GM04504 (cell line): ENCODE measurements at regions not wholly inside any gene's neighbourhood (a gene's known extent, or its start where the extent isn't known, plus 50 kb on each side); places are given as distances from the start of the nearest gene placed in this dataset.

Source experiments
- DNase-seq: peaks from one replicate; pipeline ENCODE4 v3.0.0-alpha.2; 2012; ENCODE audit warnings: low read depth

DNA sequence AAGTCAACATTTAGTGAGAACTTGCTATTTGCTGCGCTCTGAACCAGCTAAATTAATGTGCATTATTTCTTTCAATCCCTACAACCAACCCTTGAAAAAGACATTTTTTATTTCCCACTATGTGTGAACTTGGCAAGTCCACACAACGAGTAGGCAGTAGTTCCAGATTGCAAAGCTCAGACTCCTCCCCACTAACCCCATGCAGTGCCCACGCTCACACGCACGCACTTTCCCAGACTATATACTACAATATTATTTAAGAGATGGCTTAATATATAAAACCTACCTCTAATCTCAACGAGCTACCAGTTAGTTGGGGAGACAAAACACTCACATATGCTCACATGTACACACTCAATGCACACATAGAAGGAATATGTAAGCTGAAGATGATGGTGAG is 671.2 kb downstream of the LMO4 start:
- DNase-seq: no peak

DNA sequence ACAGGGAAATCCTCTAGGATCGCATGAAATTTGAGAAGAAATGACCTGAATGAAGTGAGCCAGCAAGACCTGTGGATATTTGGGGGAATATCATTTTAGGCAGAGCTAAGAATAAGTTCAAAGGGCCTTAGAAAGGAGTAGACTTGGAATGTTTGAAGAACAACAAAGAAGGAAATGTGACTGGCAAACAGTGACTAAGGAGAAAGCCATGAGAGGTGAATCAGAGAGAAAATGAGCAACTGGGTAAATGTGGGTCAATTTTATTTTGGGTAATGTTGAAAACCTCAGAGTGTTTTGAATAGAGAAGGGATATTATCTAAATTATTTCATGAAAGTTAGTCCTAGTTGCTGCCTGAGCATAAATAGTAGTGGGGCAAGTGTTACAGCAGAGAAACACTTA is 672.8 kb downstream of the LMO4 start:
- peak; percentile 3 for DNase-seq

DNA sequence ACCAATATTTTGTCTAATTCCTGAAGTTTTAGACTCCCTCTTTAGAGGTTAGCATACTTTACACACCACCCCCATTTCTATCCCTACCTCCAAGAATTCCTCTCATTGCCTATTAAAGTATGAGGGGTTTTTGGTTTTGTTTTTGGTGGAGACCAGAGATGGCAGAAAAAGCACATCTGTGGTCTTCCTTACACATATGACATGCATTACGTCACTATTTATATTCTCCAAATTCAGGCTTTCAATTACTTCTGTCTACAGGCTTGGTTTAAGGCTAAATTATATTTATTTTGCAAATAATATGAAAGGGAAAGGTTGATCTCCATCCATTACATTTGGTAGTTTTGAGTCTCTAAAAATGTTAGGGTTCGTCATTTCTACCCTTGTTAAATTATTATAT is 674.6 kb downstream of the LMO4 start:
- no peak for DNase-seq

DNA sequence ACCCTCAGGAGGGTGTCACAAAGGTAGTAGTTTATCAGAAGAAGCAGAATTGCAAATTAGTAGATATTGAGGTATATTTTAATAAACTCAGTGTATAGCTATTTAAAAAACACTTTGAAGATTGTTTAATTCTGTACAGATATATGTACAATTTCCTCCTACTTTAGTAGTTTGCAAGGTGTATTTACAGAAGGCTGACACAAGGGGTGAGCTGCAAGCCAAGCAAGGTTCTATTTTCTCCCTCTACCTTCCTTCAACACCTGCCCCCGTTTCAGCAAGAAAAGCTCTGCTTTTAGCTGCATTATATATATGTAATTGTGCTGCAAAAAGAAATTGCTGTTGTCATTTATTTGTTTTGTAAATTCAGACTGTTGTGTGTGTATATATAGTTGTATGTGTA is 674.2 kb upstream of the PKN2 start:
- DNase-seq: no peak

DNA sequence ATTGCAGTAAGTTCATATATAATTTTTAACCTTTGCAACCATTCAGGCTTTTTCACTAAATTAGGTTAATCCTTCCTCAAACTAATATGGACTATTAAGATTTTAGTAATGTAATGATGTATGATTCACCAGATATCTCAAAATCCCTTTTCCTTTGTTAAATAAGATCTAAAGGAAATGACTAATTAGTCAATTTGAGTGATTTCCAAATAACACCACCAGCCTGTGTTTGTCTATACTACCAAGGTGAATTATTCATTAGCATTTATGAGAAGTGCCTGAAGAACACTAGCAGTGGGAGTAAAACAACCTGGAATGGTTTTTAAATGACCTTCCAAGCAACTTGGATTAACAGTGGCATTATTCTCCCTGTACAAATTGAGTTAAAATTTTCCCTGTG is 670.6 kb upstream of the PKN2 start:
- DNase-seq: no peak

DNA sequence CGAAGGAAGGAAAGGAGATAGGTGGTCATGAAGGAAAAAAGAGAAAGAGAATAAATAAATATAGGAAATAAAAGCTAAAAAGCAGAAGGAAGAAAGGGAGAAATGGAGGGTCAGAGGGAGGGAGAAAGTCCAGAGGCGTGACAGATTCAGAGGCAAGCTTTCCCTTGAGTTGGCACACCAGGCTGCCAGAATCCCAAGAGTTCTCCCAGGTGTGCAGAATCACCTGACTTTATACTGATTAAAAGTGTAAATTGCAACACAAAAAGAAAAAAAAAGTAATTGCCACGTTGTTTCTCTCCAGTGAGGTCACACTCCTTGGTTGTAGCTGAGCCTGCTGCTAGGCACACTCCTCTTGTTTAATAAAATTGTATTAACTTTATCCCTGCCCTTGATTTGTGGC is 669.9 kb upstream of the PKN2 start:
- DNase-seq: no peak

DNA sequence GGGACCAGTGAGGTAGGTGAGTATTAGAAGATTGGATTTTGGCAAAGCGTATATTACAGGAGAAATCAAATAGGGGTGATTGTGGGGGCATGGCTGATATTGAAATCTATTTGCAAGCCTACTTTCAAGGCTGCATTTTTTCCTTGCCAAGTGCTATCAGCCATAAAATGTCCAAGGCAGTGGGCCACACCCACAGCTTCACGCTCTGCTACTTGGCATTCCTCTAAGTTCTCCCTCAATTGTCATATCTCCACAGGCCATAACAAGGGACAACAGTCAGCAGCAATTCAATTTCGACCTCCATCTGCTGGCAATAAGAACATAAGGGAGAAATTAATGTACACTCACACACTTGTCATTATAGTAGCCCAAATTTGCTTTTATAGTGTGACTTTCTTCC is 667.1 kb upstream of the PKN2 start:
- no peak for DNase-seq

DNA sequence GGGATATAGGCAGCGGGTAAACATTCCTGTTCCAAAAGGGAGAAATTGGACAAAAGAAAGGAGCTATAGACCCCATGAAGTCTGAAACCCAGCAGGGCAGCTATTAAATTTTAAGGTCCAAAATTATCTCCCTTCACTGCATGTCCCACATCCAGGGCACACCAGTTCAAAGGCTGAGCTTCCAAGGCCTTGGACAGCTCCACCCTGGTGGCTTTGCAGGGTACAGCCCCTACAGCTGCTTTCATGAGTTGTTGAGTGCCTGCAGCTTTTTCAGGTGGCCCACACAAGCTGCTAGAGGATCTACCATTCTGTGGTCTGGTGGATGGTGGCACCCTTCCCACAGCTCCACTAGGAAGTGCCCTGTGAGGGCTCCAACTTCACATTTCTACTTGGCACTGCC is 662.5 kb upstream of the PKN2 start:
- no peak for DNase-seq

DNA sequence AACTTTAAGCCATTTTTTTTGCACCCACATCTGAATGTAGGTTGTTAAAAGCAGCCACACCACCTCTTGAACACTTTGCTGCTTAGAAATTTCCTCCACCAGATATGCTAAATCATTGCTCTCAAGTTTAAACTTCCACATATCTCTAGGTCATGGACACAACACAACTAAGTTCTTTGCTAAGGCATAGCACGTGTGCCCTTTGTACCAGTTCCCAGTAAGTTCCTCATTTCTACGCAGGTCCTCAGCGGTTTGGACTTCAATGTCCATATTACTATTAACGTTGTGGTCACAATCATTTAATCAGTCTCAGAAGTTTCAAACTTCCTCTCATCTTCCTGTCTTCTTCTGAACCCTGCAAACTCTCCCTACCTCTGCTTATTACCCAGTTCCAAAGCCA is 661.6 kb upstream of the PKN2 start:
- DNase-seq: no peak

DNA sequence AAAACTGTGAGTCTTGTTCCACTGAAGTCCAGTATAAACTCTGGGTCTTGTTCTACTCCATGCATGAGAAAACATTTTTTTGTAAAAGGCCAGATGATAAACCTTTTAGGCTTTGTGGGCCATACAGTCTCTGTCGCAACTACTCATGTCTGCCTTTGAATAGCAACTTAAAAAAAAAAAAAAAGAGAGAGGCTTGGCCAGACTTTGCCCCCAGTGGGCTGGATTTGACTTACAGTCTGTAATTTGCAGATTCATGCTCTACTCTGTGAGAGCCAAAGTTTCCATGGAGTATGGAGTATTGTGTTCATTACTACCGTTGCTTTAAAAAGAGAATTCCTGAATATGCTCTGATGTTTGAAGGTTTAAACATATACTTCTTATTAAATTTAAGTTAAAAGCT is 654.9 kb upstream of the PKN2 start:
- DNase-seq: no peak

DNA sequence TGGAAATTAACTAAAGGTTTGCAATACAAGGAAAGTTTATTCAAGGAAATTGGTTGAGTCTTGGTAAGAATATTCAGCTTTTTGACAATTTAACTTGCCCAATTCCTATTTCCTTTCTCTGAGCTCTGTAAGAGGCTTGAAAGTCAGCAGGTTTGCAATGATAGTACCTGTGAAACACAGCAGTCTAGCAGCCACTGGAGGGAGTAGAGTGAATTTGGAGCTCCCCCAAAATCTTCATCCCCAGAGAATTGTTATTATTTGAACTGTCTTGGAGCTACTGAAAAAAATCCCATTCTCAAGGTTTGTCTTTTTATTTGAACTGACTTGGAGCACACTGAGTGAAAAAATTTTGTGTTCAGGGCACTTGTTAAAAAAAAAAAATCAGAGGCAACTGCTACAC is 654.2 kb upstream of the PKN2 start:
- no peak for DNase-seq

DNA sequence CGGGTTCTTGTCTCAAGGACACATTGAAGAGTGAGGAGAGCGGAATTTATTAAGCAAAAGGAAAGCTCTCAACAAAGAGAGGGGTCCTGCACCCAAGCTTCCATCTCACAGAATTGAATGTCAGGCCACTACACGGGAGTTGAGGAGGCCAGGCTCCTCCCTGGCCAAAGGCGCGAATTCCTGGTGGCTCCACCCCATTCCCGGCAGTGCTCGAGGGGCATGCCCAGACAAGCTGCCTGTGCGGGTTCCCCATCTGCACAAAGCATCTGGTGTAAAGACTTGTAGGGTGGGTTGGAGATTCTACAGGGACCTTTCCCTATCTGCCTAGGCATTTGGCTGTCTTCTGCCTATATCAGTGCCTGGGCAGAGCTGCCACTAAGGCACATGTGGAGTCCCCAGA is 648.5 kb upstream of the PKN2 start:
- DNase-seq: no peak

DNA sequence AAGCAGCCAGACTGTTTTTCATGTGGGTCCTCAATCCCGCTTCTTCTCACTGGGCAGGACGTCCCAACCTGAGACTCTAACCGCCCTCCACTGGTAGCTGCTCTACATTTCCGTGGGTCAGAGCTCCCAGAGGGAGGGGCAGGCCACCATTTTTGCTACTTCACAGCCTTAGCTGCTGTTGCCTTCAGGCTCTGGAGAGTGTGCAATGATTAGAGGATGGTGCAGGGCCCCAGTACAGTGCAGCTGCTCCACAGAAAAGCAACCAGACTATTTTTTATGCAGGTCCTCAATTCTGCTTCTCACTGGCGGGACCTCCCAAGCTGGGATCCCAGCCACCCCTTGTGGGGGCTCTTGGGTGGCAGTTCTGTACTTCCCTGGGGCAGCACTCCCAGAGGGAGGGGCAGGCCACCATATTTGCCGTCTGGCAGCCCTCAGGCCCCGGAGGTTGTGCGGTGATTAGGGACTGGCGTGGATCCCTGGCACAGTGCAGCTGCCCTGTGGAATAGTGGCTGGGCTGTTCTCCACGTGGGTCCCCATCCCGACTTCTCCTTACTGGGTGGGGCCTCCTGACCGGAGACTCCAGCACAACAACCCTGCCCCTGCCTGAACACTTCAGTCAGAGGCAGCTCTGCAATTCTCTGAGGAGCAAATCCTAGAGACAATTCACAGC is 647.6 kb upstream of the PKN2 start:
- no peak for DNase-seq

DNA sequence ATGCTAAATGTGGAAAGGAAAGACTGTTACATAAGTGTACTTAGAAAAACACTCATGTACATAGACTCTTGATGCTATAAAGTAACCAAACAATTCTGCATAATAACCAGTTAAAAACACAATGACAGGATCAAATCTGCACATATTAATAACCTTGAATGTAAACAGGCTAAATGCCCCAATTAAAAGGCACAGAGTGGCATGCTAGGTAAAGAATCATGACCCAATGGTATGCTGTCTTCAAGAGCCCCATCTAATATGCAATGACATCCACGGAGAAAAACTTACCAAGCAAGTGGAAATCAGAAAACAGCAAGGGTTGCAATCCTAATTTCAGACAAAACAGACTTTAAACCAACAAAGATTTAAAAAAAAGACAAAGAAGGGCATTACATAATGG is 644.8 kb upstream of the PKN2 start:
- no peak for DNase-seq

DNA sequence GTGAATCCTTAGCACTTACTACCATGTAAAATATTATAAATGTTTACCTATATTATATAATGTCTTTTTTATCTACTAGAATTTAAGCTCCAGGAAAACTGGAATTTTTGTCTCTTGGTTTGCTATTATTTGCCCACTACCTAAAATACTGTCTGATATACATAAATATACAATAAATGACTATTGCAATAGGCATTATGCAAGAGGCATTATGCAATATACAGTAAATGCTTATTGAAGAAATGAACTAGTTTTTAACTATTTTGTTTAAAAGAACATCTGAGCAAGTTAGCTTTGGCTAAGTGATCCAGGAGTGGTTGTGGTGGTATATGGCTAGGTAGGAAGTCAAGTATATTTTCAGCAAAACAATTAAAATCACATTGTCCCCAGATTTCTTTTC is 640.2 kb upstream of the PKN2 start:
- no peak for DNase-seq

DNA sequence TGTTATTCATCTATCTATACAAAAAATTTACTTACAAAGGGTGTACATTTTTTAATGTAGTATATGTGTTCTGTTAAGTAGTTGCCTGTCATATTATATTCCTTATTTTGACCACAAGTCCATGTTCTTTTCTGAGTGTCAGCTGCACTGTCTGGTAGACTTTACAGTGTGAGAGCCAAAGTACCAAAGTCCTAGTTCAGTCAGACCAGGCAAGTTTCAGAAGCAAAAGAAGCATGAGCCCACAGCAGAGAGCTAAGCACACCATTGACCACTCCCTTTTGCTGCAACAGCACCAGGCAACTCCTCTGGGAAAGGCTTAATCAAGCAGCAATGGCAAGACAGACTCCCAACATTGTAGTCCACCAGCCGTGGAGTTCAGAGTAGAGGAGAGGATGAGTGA is 631.9 kb upstream of the PKN2 start:
- DNase-seq: no peak

DNA sequence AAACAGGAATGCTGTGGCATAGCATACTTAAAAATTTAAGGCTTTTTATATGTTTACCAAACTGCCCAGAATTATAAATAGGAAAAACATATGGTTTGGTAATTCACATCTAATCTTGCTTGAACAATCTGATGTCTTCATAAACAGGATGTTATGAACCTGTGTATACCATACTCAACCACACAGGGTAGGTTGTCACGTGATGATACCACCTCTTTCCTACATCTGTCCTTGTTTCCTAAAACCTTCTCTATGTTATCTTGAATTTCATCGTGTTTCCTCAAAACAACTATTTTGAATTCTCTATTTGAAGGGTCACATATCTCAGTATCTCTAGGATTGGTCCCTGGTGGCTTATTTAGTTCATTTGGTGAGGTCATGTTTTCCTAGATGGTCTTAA is 631.0 kb upstream of the PKN2 start:
- no peak for DNase-seq

DNA sequence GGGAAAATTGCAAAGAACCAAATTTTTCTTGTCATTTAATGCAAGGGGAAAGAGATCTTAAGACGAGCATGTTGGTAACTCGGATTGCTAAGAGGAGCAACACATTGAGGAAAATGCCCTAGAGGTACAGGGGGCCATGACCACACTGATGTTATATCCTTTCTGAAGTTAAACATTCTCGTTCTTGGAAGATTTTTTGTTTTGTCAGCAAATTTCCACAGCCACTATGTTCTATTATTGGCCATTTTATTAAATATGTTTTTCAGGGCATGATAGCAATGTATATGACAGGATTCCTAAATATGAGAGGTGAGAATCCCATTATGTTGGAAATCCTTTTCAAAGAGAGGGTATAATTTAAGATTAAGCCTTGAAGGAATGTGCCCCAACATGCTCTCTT is 627.2 kb upstream of the PKN2 start:
- DNase-seq: no peak

DNA sequence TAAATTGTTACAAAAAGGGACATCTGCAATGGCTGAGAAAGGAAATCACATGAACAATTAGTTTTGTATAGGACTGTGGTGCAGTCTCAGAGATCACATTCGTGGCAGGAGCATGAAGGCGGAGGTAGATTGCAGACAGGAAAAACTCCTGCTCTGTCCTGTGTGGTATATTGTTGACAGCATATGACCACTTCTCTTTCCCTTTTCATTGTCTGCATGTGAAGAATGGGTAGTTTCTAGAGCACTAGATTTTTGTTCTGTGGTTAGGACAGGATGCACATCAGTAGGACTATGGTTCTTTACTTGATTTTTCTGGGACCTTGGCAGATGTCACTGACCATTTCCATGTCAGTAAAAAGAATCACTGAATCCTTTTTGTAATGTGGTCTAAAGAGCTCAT is 625.9 kb upstream of the PKN2 start:
- no peak for DNase-seq

DNA sequence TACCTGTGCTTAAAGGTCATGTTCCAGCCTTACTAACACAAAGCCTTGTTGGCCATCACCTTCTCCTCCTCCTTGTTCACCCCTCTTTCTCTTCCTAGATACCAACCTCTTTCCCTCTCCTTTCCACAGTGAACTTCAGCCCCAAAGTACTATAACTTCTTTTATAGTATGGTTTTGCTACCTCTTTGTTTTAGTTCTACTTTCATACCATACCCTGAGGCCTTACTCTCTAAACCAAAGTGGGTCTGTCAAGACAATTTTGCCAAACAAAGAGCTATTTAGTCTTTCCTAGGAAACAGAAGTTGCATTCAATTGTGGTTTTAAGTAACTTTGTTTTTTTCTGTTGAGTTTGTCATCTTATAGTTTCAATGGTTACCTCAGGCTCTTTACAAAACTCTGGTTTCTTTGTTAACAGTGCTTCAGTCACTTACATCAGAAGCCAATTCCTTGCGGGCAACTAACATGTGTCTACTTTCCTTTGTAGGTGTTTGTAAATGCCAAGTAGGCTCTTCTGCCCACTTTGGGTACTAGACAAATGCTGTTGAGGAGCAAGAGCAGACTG is 623.9 kb upstream of the PKN2 start:
- no peak for DNase-seq

DNA sequence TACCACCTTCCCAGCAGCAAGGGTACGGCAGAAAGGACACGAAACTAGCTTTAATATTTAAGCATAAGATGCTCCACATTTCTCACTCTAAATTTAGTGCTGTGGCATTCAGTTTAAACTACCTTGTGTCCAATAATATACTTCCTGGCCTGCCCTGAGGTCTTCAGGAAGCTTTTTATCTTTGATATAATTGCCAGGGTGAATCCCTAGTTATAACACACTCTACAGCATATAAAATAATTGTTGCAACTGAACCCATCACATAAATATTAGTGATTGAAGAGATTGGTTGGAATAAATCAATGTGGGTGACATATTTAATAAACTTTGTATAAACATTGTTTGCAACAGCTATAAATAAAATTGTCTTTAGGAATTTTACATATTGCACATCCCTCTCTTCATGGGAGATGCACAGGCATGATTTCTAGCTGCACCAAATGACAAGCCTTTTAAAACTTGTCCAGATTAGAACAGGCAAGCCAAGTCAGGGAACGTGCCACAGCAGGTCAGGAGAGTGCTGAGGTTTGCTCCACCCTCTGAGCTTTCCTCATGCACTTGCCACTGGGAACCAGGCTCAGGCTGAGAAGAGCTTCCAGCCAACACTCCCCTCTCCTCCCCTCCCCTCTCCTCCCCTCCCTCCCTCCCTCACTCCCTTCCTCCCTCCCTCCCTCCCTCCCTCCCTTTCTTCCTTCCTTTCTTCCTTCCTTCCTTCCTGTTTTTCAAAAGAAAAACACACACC is 623.2 kb upstream of the PKN2 start:
- DNase-seq: no peak

DNA sequence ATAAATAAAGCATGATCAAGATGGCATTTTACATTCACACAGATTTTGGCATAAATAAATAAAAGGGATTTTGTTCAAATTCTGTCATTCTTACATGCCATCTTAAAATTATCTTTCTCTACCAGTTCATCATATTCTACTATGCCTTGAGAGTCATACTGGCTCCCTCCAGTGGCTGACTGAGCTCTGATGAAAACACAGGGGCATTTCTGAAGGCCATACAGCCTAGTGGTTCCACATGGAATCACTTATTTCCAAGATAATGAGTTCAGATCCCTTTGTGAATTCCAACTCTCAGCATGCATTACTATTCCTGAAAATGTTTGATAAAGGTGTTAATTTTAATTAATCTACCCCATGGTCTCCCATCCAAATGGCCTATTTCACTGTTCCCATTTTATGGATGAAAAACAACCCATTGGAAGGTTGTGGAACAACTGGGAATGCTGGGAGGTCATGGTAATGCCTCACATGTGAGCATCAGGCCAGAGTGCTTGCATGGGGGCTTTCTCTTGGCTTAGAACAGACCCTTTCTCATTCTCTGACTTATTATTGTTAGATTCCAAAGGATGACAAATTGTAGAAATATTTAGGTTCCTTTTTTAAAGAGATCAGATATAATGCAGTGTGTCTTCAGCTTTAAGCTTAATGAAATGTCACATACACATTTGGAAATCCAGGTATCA is 622.4 kb upstream of the PKN2 start:
- peak; percentile 23 for DNase-seq

DNA sequence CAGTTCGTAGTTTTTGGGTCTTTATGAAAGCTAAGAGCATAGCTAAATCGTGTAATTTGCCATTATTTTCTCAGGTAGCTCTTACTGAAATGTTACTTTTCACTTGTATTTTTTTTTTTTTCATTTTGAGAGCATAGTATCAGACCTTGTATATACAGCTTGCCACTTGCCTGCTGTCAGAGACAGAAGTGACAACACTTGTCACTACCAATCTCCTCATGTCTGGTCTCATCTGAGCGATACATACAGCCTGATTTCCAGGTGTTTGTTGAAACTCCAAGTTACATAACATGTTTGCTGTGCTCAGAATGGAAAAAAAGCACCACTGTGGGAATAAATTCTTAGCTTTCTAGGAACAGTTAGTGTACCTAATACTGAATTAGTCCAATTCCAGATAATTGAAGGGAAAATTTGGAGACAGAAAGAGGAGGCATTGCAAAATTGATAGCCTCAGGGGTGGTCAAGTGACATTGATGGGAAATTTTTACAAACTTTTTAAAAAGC is 621.4 kb upstream of the PKN2 start:
- DNase-seq: no peak
